K562 (cell line): ENCODE measurements at regions not wholly inside any gene's neighbourhood (a gene's known extent, or its start where the extent isn't known, plus 50 kb on each side); places are given as distances from the start of the nearest gene placed in this dataset.

ENCODE experiments used
- ATAC-seq: fragments of 200-7000 bp; cut with Tn5 transposase; 3 replicates; pipeline ENCODE4 v1.9.1; 2020; ENCODE audit warnings: moderate library complexity
- BruUV-seq: library from RNA; stranded (reverse); fragments of 400-500 nt; replicated peaks from 2 replicates; lab custom pipeline; 2021; lab: Mats Ljungman, UMichigan
- CTCF ChIA-PET: fragments of 300-600 bp; formaldehyde crosslinking; extraction: SDS; loops from one replicate; lab custom pipeline; 2021; ENCODE audit warnings: low intra/inter-chr PET ratio; lab: Yijun Ruan, JAX
- POLR2A ChIA-PET: fragments of 300-600, 350-650 bp; sonication (Branson Sonifier 250); formaldehyde crosslinking; extraction: SDS; loops from one replicate; lab custom pipeline; 2021; ENCODE audit warnings: antibody characterized with exemption, inconsistent platforms; lab: Yijun Ruan, JAX
- DNase-seq, 4 experiments: peaks; one replicate each; pipeline versions ENCODE4 v3.0.0 to v3.0.0-alpha.2; 2011 to 2018; ENCODE audit warnings: low spot score in 3 of 4, mixed read lengths in 3 of 4; ENCODE audit errors: extremely low read depth in 1 of 4
- FAIRE-seq: peaks from 2 replicates; lab custom pipeline; 2011; peaks lifted over from hg19 to GRCh38; lab: Jason Lieb, UNC
- H2AFZ ChIP-seq: 2 replicates; pipeline ENCODE4 v1.6.0; 2011; ENCODE audit warnings: low read depth, low read length, control low read depth, inconsistent platforms
- H3K27ac ChIP-seq: fragments of 200-600 bp; 3 replicates; pipeline ENCODE4 v1.8.0; 2011; ENCODE audit warnings: low read depth, mild to moderate bottlenecking, control low read depth, inconsistent platforms, low read length, moderate library complexity, mixed read lengths; ENCODE audit errors: extremely low read depth
- H3K27me3 ChIP-seq, 2 experiments: fragments of 300-600 bp in 1 of 2; 2 replicates in 1 of 2; 3 replicates in 1 of 2; pipeline versions ENCODE4 v1.6.0 to v1.8.0; 2011; ENCODE audit warnings: inconsistent platforms in 2 of 2, low read length in 2 of 2, mild to moderate bottlenecking in 1 of 2, mixed read lengths in 1 of 2, moderate library complexity in 1 of 2; ENCODE audit not compliant: control insufficient read depth in 2 of 2, insufficient read depth in 2 of 2
- H3K36me3 ChIP-seq: fragments of 300-600 bp; 3 replicates; pipeline ENCODE4 v1.8.0; 2011; ENCODE audit warnings: mild to moderate bottlenecking, low read length, inconsistent platforms; ENCODE audit not compliant: control insufficient read depth, insufficient read depth
- H3K4me1 ChIP-seq, 2 experiments: fragments of 200-600 bp in 1 of 2; replicated peaks in 1 of 2; 2 replicates in 1 of 2; 3 replicates in 1 of 2; pipeline versions ENCODE4 v1.5.1 to v1.8.0; 2011; ENCODE audit warnings: inconsistent platforms in 2 of 2, low read length in 2 of 2, mild to moderate bottlenecking in 1 of 2, mixed read lengths in 1 of 2, moderate library complexity in 1 of 2; ENCODE audit not compliant: control insufficient read depth in 2 of 2, insufficient read depth in 2 of 2
- H3K4me2 ChIP-seq: 2 replicates; pipeline ENCODE4 v1.6.1; 2011; ENCODE audit warnings: low read length, control low read depth, inconsistent platforms, mixed read lengths; ENCODE audit not compliant: insufficient read depth
- H3K4me3 ChIP-seq: fragments of 200-600 bp; sonication (generic), shearing (Covaris generic); 2 replicates; pipeline ENCODE4 v1.5.1; 2016; ENCODE audit warnings: control low read depth, inconsistent platforms
- H3K79me2 ChIP-seq: fragments of 200-600 bp; 3 replicates; pipeline ENCODE4 v1.8.0; 2011; ENCODE audit warnings: low read length, inconsistent platforms; ENCODE audit not compliant: control insufficient read depth, insufficient read depth
- H3K9ac ChIP-seq, 2 experiments: 2 replicates each; pipeline versions ENCODE4 v1.6.0 to v1.6.1; 2011; ENCODE audit warnings: low read depth in 2 of 2, low read length in 2 of 2, control low read depth in 1 of 2, inconsistent platforms in 1 of 2, mild to moderate bottlenecking in 1 of 2, mixed read lengths in 1 of 2; ENCODE audit not compliant: insufficient read depth in 1 of 2
- H3K9me1 ChIP-seq: one replicate; pipeline ENCODE4 v1.6.0; 2011; ENCODE audit warnings: inconsistent platforms, mild to moderate bottlenecking, low read length, moderate library complexity; ENCODE audit not compliant: control insufficient read depth, insufficient read depth
- H3K9me3 ChIP-seq: replicated peaks from 2 replicates; pipeline ENCODE4 v1.5.1; 2011; ENCODE audit warnings: low read depth, low read length, inconsistent platforms; ENCODE audit not compliant: control insufficient read depth, insufficient read depth
- H4K20me1 ChIP-seq: replicated peaks from 2 replicates; pipeline ENCODE4 v1.6.1; 2011; ENCODE audit warnings: low read length, inconsistent platforms, mixed read lengths; ENCODE audit not compliant: control insufficient read depth, insufficient read depth
- NCOA6 ChIP-seq: fragments of 450-650 bp; IDR thresholded peaks from 2 replicates; pipeline ENCODE4 v1.6.1; 2017; ENCODE audit warnings: mild to moderate bottlenecking
- NR2C1 ChIP-seq, 2 experiments: fragments of 450-650 bp; IDR thresholded peaks; 2 replicates each; pipeline ENCODE4 v1.6.1; 2017; ENCODE audit warnings: mild to moderate bottlenecking in 2 of 2, antibody characterized with exemption in 1 of 2, inconsistent platforms in 1 of 2, missing compliant biosample characterization in 1 of 2, missing genetic modification characterization in 1 of 2
- RREB1 ChIP-seq: fragments of 250-450 bp; sonication (Bioruptor Pico); IDR thresholded peaks from 2 replicates; pipeline ENCODE4 v1.4.0; 2020
- STAT6 ChIP-seq: sonication (generic); formaldehyde crosslinking; IDR thresholded peaks from 2 replicates; pipeline ENCODE4 v1.8.1; 2023; ENCODE audit warnings: mild to moderate bottlenecking, missing genetic modification reagents
- ZC3H8 ChIP-seq: fragments of 450-650 bp; IDR thresholded peaks from 2 replicates; pipeline ENCODE4 v1.6.1; 2017
- ZNF77 ChIP-seq: fragments of 250-450 bp; sonication (Bioruptor Pico); IDR thresholded peaks from 2 replicates; pipeline ENCODE4 v1.5.0; 2020
- WGBS: fragments of 100-300 bp; shearing (Covaris generic); methylation state at CpG from one replicate; pipeline ENCODE4 v1.1.6; 2016; ENCODE audit warnings: low coverage, mixed read lengths; ENCODE audit not compliant: insufficient coverage; ENCODE audit errors: missing lambda C conversion rate; 5-methylcytosine and 5-hydroxymethylcytosine counted together
- in situ Hi-C: fragments of 300-500 bp; cut with MboI; formaldehyde crosslinking; loops from 4 replicates; pipeline ENCODE4 v1.15.0; 2018; ENCODE audit warnings: inconsistent platforms, mixed read lengths
- intact Hi-C: fragments of 100-400 bp; cut with micrococcal nuclease; formaldehyde crosslinking; loops from 2 replicates; pipeline ENCODE4 v1.14.2; 2022

DNA sequence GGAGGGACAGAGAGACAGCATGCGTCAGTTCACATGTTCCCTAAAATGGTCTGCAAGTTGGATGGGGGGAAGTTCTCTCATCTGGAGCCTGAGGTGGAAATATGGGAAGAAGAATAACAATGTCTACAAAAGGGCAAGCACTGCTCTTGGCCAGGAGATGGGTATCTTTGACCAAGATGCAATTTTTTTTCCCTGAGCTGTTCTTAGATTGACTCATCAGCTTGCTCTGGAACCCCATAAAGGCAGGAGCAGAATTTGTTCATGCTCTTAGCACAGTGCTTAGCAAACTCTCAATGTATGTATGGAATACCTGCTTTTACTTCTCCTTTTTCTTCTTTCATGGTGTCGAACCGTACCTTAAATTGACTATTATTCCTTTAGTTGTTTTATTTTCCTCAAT lies 90.5 kb upstream of the ZNF827 start:
- ChIA-PET POLR2A (no interaction called here), CTCF (no interaction called here)
- H3K36me3 ChIP-seq = no peaks in the 10 kb centered on the region
- H3K4me2 ChIP-seq = no peak overlapping the region
- no peaks in the 10 kb centered on the region for H3K79me2 ChIP-seq
- FAIRE-seq (peak; percentile 37), DNase-seq (no peak), ATAC-seq (no peak)
- no peak overlapping the region for H3K4me3 ChIP-seq
- no TSS peak for BruUV-seq
- no peaks in the 10 kb centered on the region for H3K9me3 ChIP-seq
- H3K9me1 ChIP-seq = no peaks in the 10 kb centered on the region
- H4K20me1 ChIP-seq = no peaks in the 10 kb centered on the region
- H3K27ac ChIP-seq = no peak overlapping the region
- intact Hi-C loops (no loop called here), in situ Hi-C loops (no loop called here)
- no peaks in the 10 kb centered on the region for H3K4me1 ChIP-seq
- no peaks in the 10 kb centered on the region for H3K27me3 ChIP-seq
- WGBS = 0% methylated on average over 3 of the region's 3 CpGs
- H2AFZ ChIP-seq = no peak overlapping the region
- H3K9ac ChIP-seq = no peak overlapping the region
- no peak for TF ChIP-seq STAT6 (CRISPR knock-in tag)
- no peak for TF ChIP-seq NR2C1 (IDR thresholded peaks at IDR 0.05)
- TF ChIP-seq NR2C1 (tag; IDR thresholded peaks at IDR 0.05) = no peak
- TF ChIP-seq NCOA6 = no peak
- no peak for TF ChIP-seq RREB1
- TF ChIP-seq ZC3H8 = no peak
- TF ChIP-seq ZNF77 = no peak
